OCI-LY7 (cell line): ENCODE measurements at regions not wholly inside any gene's neighbourhood (a gene's known extent, or its start where the extent isn't known, plus 50 kb on each side); places are given as distances from the start of the nearest gene placed in this dataset.
"Not testable (repeated sequence)": the region's sequence is repeated elsewhere in the genome, so short reads cannot be mapped to it uniquely, and the experiment has no call there.

Experiments used
- BruUV-seq: library from RNA; stranded (reverse); fragments of 400-500 nt; replicated peaks from 2 replicates; lab custom pipeline; 2021; lab: Mats Ljungman, UMichigan
- CTCF ChIA-PET: fragments of 300-600 bp; sonication (Branson Sonifier 250); formaldehyde crosslinking; loops from one replicate; lab custom pipeline; 2022; ENCODE audit warnings: antibody characterized with exemption; ENCODE audit not compliant: unreplicated experiment; lab: Charles Lee
- POLR2A ChIA-PET: fragments of 300-600 bp; sonication (Branson Sonifier 250); formaldehyde crosslinking; loops from one replicate; lab custom pipeline; 2022; ENCODE audit warnings: antibody characterized with exemption; lab: Charles Lee
- DNase-seq: peaks from one replicate; pipeline ENCODE4 v3.0.0-alpha.2; 2015; ENCODE audit warnings: low spot score
- H2AFZ ChIP-seq: fragments of 200-600 bp; sonication (generic), shearing (Covaris generic); 2 replicates; pipeline ENCODE4 v1.6.1; 2014; ENCODE audit warnings: mild to moderate bottlenecking, antibody characterized with exemption, low read length, moderate library complexity
- H3K27ac ChIP-seq: fragments of 200-600 bp; sonication (generic); 2 replicates; pipeline ENCODE4 v1.5.1; 2014; ENCODE audit warnings: mixed run types, low read depth, mild to moderate bottlenecking, moderate library complexity, low read length, inconsistent platforms; ENCODE audit not compliant: poor library complexity, severe bottlenecking
- H3K36me3 ChIP-seq: fragments of 200-600 bp; sonication (generic); 2 replicates; pipeline ENCODE4 v1.6.1; 2014; ENCODE audit warnings: mild to moderate bottlenecking, antibody characterized with exemption, low read length, moderate library complexity, mixed read lengths; ENCODE audit not compliant: insufficient read depth
- H3K4me1 ChIP-seq: fragments of 200-600 bp; sonication (generic); 2 replicates; pipeline ENCODE4 v1.5.1; 2014; ENCODE audit warnings: mild to moderate bottlenecking, low read length; ENCODE audit not compliant: insufficient read depth, poor library complexity, severe bottlenecking
- H3K4me2 ChIP-seq: fragments of 200-600 bp; sonication (generic); 2 replicates; pipeline ENCODE4 v1.6.1; 2014; ENCODE audit warnings: mild to moderate bottlenecking, low read length
- H3K4me3 ChIP-seq: fragments of 200-600 bp; sonication (generic); 2 replicates; pipeline ENCODE4 v1.5.1; 2014; ENCODE audit warnings: mild to moderate bottlenecking, low read depth, low read length; ENCODE audit not compliant: poor library complexity, severe bottlenecking
- H3K79me2 ChIP-seq: fragments of 200-600 bp; sonication (generic); 2 replicates; pipeline ENCODE4 v1.6.1; 2016; ENCODE audit warnings: low read depth, mild to moderate bottlenecking, low read length, moderate library complexity, mixed read lengths; ENCODE audit not compliant: insufficient read depth
- H3K9me2 ChIP-seq: fragments of 200-600 bp; sonication (generic); 2 replicates; pipeline ENCODE4 v1.6.1; 2016; ENCODE audit warnings: mild to moderate bottlenecking, low read length, mixed read lengths; ENCODE audit not compliant: insufficient read depth
- H3K9me3 ChIP-seq: fragments of 200-600 bp; sonication (generic); 2 replicates; pipeline ENCODE4 v1.6.1; 2014; ENCODE audit warnings: mild to moderate bottlenecking, mixed run types, low read length, mixed read lengths
- H4K20me1 ChIP-seq: fragments of 200-600 bp; sonication (generic); 2 replicates; pipeline ENCODE4 v1.6.1; 2014; ENCODE audit warnings: mild to moderate bottlenecking, antibody characterized with exemption, low read length, moderate library complexity, mixed read lengths; ENCODE audit not compliant: insufficient read depth
- EZH2phosphoT487 ChIP-seq: fragments of 200-600 bp; sonication (generic); IDR thresholded peaks from 2 replicates; pipeline ENCODE4 v1.6.1; 2018; ENCODE audit warnings: low read depth, borderline replicate concordance, mild to moderate bottlenecking, mixed run types, antibody characterized with exemption, low read length, moderate library complexity, mixed read lengths
- intact Hi-C: fragments of 100-400 bp; cut with micrococcal nuclease; formaldehyde crosslinking; loops from one replicate; pipeline ENCODE4 v1.10.0; 2022; ENCODE audit not compliant: unreplicated experiment
- TF ChIP-seq, protein P1 (sequence below): fragments of 200-600 bp; sonication (generic); conservative IDR thresholded peaks from 2 replicates; pipeline ENCODE4 v1.5.1; 2014; ENCODE audit warnings: mild to moderate bottlenecking, antibody characterized with exemption, low read length, moderate library complexity, mixed read lengths

- CTCF ChIA-PET = interaction anchor here (0.6 kb wide), 1 partner anchor 20 kb away, joined by 3 read pairs; no protein-coding TSS in a partner anchor
- H2AFZ ChIP-seq = no peak overlapping the region
Observed at GRCh38 chr7:119620769-119621168, 652.2 kb upstream of the KCND2 start.

GRCh38 chr7:119623427-119623826, 649.5 kb upstream of the KCND2 start:
- H3K9me2 ChIP-seq = no peaks in the 10 kb centered on the region
- no peaks in the 10 kb centered on the region for H3K9me3 ChIP-seq
- no peaks in the 10 kb centered on the region for H4K20me1 ChIP-seq
- POLR2A ChIA-PET = no interaction called here
- H3K4me1 ChIP-seq = no peaks in the 10 kb centered on the region
- BruUV-seq = no TSS peak
- no peaks in the 10 kb centered on the region for H3K79me2 ChIP-seq
- CTCF ChIA-PET = no interaction called here
- DNase-seq = no peak
- intact Hi-C loops = no loop called here
- H3K36me3 ChIP-seq = no peaks in the 10 kb centered on the region
- no peak overlapping the region for H3K27ac ChIP-seq
- H2AFZ ChIP-seq = no peak overlapping the region
- no peak for TF ChIP-seq EZH2phosphoT487
- TF ChIP-seq, protein P1, sequence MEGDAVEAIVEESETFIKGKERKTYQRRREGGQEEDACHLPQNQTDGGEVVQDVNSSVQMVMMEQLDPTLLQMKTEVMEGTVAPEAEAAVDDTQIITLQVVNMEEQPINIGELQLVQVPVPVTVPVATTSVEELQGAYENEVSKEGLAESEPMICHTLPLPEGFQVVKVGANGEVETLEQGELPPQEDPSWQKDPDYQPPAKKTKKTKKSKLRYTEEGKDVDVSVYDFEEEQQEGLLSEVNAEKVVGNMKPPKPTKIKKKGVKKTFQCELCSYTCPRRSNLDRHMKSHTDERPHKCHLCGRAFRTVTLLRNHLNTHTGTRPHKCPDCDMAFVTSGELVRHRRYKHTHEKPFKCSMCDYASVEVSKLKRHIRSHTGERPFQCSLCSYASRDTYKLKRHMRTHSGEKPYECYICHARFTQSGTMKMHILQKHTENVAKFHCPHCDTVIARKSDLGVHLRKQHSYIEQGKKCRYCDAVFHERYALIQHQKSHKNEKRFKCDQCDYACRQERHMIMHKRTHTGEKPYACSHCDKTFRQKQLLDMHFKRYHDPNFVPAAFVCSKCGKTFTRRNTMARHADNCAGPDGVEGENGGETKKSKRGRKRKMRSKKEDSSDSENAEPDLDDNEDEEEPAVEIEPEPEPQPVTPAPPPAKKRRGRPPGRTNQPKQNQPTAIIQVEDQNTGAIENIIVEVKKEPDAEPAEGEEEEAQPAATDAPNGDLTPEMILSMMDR = no peak
- H3K4me3 ChIP-seq = no peak overlapping the region
- no peak overlapping the region for H3K4me2 ChIP-seq

More at GRCh38 chr7:119620769-119621168, 652.2 kb upstream of the KCND2 start:
- Histone ChIP-seq H3K79me2 (no peaks in the 10 kb centered on the region), H3K9me2 (no peaks in the 10 kb centered on the region), H3K36me3 (no peaks in the 10 kb centered on the region), H3K4me1 (no peaks in the 10 kb centered on the region), H3K27ac (no peak overlapping the region), H3K4me2 (no peak overlapping the region), H3K4me3 (no peak overlapping the region), H4K20me1 (no peaks in the 10 kb centered on the region), H3K9me3 (no peaks in the 10 kb centered on the region)
- BruUV-seq = no TSS peak
- POLR2A ChIA-PET = no interaction called here
- no peak for DNase-seq
- intact Hi-C loops = no loop called here
- no peak for TF ChIP-seq EZH2phosphoT487
- TF ChIP-seq, protein P1 = no peak

DNA sequence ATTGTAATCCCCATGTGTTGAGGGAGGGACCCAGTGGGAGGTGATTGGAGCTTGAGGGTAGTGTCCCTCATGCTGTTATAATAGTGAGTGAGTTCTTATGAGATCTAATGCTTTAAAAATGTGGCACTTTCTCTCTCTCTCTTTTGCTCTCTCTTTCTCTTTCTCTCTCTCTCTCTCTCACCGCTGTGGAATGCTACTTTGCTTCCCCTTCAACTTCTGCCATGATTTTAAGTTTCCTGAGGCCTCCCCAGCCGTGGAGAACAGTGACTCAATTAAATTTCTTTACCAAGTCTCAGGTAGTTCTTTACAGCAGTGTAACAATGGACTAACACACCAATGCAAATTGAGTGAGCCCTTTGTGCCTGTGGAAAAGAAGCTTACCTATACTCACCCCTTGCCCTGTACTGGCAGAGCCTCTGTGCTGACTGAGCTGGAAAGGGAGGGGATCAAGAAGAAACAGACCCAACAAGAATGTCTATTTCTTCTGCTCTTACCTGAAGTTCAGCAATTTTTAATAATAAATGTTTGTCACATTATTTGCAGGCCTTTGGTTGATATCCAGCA, 642.5 kb upstream of the KCND2 start:
- Histone ChIP-seq H3K79me2 (no peaks in the 10 kb centered on the region), H3K9me2 (no peaks in the 10 kb centered on the region), H3K36me3 (no peaks in the 10 kb centered on the region), H3K4me2 (no peak overlapping the region), H2AFZ (no peak overlapping the region), H3K4me1 (no peaks in the 10 kb centered on the region), H3K4me3 (no peak overlapping the region), H4K20me1 (no peaks in the 10 kb centered on the region), H3K27ac (no peak overlapping the region), H3K9me3 (no peaks in the 10 kb centered on the region)
- ChIA-PET CTCF (no interaction called here), POLR2A (interaction anchor here (0.7 kb wide), 1 partner anchor 194 kb away, joined by 3 read pairs; no protein-coding TSS in a partner anchor)
- DNase-seq = no peak
- TF ChIP-seq, protein P1 = no peak
- TF ChIP-seq EZH2phosphoT487 = no peak
- intact Hi-C loops = no loop called here
- BruUV-seq = no TSS peak

- DNase-seq, H3K36me3 ChIP-seq, intact Hi-C loops, H3K4me2 ChIP-seq, H4K20me1 ChIP-seq, H3K79me2 ChIP-seq, CTCF ChIA-PET, H3K4me1 ChIP-seq, H3K27ac ChIP-seq, H3K4me3 ChIP-seq, BruUV-seq, H2AFZ ChIP-seq, POLR2A ChIA-PET, H3K9me3 ChIP-seq, H3K9me2 ChIP-seq: not testable (repeated sequence)
Observed at GRCh38 chr7:119633812-119634211, 639.2 kb upstream of the KCND2 start.
